NOMO-1 treated with DMSO at 0.1 percent for 48 hours (cell line): ENCODE measurements at regions not wholly inside any gene's neighbourhood (a gene's known extent, or its start where the extent isn't known, plus 50 kb on each side); places are given as distances from the start of the nearest gene placed in this dataset.

Source experiments
- DNase-seq: peaks from one replicate; lab custom pipeline; 2025; ENCODE audit not compliant: unreplicated experiment; lab: John Stamatoyannopoulos, UW

DNA sequence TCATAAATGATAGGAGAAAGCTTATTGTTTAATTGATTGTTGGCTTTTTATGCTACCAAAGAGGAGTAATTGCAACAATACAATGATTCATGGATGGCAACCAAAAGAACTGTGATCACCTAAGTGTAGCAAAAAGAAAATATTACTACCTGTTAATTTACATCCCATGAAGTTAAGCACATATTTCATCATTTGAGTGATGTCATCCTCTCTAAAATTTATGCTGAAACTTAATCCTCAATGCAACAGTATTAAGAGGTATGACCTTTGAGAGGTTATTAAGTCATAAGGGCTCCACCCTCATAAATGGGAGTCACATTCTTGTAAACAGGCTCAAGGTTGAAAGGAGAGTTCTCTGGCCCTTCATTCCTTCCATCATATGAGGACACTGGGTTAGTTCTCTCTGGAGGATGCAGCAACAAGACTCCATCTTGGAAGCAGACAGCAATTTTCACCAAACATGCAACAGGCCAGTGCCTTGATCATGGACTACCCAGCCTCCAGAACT lies 190.6 kb upstream of the GRIK2 start:
- DNase-seq = no peak

DNA sequence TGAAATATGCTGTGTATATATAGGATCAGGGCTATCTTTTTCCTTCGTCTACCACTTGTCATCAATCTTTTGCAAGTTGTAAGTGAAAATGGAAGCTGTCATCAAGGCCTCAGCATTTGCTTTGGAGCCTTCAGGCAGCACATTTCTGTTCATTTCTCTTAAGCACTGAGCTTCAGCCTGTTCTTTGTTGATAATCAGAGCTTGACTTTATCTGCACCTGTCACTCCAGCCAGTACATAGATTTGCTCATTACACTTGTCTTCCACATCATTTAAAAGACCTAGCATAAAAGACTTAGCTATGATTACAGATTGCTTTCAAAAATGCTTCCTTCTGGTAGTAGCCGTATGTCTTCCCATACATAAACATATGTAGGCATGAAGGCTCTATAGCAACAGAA lies 189.8 kb upstream of the GRIK2 start:
- DNase-seq = no peak

DNA sequence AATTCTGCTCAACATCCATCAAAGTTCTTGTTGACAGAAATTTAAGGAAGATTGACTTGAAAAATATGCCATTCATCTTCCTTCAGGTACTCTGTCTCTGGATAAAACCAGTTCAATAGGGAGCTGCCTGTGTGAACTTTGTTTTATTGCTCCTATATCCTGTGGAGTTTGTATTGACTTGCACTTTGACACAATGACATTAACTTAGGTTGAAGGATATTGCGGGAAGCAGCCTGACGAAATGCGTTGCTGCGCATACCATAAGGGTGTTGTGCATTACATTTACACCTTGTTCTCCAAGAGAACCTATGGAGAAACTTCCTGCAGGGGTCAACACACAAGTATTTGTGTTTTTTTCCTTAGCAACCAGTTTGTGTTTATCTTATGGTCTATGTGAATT lies 185.4 kb upstream of the GRIK2 start:
- no peak for DNase-seq

DNA sequence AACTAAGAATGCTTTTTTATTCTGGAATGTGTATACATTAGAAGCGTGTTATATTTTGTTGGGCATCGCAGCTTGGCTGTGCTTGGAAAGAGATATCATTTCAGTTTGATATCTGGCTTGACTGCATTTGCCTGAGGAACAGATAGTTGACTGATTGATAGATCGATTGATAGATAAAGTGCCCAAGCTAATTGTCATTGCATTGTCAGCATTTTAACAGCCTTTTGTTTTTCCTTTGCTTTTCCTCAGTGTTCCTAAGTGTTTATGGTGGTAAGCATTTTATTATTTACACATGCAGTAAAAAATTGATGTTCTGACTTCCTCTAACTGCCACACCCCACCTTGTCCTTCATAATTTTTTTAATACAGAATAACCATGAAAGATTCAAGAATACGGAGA lies 180.9 kb upstream of the GRIK2 start:
- DNase-seq = no peak

DNA sequence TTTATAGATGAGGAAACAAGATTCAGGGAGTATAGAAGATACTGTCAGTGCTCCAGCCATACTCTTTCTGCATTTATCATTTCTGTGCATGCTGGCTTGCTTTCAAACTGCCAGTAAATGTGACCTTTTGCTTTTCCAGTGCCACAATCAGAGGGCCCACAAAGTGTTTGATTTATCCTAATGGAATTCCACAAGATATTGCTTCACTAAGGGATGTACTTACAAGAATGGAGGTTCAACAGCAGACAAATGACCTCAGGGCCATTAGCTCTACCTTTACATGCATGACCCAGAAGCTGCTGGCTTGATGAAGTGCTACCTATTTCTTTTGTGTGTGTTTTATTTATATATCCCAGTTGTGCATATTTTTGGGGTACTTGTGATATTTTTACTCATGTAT lies 171.5 kb upstream of the GRIK2 start:
- no peak for DNase-seq

DNA sequence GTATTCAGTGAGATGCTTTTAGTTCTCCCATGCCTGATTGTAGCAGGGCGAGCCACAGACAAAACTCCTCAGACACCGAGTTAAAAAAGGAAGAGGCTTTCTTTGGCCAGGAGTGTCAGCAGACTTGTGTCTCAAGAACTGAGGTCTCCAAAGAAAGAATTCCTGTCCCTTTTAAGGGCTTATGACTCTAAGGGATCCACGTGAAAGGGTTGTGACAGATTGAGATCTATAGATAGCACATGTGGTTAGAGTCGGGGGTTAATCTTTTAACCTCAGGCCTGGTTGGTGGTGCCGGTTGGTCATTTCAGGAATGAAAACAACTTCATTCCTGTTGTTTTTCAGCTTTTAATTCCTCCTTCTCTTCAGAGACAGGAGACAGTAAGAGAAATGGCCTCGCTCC lies 168.8 kb upstream of the GRIK2 start:
- no peak for DNase-seq

DNA sequence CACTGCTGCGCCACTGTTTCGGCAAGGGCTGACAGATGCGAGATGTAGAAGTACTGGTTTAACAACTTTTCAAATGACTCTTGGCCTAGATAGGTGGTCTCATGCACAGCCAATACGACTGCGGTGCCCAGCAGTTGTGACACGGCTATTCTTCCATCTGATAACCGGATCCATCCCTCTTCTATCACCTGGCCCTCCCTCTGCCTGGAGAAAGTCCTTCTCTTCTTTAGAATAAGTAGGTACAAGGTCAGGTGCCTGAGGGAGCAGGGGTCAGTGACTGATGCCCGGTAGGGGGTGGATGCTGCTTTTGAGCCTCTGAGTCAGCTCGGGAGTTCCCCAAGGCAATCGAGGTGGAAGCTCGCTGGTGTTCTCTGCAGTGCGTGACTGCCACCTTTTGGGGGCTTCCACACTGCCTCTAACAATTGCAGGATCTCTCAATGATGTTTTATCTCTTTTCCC lies 166.8 kb upstream of the GRIK2 start:
- no peak for DNase-seq

DNA sequence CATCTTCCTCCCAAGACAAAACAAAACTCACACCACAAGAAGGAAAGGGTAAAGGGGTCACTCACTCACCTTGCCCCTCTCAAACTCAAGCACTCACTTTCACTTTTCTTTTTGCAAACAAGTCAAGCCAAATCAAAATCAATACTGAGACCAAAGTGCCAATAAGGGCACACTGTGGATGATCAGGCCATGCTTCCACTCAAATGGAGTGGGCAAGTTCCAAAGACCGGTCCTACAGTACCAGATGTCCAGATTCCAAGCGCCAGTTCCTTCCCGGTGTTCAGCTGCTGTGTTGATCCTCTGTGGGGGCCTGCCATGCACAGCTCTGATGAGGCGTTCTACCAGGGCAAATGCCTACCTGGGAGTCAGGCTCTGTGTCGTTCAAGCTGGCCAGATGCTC lies 162.6 kb upstream of the GRIK2 start:
- DNase-seq = no peak

DNA sequence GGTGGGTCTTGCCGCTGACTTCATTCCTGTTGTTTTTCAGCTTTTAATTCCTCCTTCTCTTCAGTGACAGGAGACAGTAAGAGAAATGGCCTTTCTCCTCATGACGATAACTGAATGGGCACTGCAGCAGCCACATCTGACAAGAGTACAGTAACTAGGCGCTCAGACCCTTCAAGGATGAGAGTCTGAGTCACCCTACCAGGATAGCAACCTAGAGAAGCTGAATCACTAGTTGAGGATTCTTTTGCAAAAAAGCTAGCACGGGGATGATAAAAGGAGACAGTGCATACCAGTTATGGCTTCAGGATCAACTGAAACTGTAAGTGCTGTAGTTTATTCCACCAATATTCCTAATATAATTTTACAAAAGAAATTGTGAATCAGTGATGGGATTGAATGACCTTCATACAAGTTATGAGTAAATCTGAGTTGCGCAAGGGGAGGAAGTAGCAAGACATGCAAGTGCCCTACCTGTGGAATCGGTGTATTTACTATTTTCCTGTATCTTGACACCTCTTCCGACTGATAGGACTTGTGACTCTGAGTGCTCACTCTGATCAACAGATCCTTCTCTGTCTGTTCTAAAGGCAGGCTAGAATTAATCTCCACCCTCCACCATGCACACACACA lies 161.8 kb upstream of the GRIK2 start:
- DNase-seq = no peak

DNA sequence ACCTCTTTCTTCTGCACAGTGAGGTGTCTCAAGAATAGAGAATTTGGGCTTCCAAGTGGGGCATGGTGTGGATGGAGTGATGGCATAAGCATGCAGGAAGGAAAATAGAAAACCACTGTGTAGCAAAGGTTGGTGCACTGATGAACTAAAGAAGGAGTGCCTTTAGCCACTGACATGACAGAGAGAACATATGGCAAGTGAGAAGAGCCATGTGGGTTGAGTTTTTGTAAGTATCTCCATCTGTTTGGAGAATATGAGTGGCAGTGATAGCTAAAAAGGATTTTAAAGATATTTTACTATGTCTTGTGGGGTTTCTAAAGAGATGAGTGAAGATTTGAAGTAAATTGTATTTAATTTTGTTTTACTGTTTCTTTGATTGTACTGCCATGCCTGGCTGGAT lies 160.5 kb upstream of the GRIK2 start:
- no peak for DNase-seq

DNA sequence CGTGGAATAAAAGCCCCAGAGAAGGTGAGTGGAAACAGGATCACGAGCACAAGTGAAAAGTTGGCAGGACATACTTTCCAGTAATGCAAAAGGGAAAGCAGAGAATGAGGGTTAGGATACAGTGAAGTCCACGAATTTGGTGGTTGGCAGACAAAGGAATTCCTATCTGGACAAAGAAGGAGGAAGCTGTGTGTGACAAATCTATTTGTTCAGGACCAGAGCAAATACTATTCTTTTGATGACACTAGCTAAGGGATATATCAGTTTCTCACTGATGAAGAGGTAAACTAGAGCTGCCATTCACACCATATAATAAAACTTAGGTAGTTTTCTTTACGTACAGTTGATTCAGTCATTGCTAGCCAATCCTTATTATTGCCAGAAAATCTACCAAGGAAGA lies 156.8 kb upstream of the GRIK2 start:
- DNase-seq = no peak

DNA sequence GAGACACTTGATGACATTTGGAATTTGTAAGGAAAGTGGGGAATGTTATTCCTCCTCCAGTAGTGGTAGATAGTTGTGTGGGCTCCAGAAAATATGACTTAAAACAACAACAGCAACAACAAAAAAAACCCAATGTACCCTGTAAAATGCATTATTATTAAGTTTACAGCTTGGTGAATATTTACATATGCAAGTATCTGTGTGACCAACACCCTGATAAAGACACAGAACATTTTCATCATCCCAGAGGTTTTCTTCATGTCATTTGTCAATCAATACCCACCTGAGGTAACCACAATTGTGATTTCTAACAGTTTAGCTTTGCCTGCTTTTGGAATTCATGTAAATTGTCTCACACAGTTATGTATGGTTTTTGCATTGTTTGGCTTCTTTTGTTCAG lies 152.1 kb upstream of the GRIK2 start:
- no peak for DNase-seq

DNA sequence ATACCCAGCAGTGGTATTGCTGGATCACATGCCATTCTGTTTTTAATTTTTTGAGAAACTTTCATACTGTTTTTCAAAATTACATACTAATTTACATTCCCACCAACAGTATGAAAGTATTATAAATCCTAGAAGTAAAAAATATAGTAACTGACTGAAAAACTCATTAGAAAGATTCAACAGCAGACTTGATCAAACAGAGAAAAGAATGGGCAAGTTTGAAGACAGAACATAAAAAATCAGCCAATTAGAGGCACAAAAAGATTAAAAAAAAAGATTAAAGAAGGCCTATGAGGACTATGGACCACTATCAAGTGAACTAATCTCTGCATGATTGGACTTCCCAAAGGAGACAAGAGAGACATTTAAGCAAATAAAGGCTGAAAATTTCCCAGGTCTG lies 144.0 kb upstream of the GRIK2 start:
- no peak for DNase-seq

DNA sequence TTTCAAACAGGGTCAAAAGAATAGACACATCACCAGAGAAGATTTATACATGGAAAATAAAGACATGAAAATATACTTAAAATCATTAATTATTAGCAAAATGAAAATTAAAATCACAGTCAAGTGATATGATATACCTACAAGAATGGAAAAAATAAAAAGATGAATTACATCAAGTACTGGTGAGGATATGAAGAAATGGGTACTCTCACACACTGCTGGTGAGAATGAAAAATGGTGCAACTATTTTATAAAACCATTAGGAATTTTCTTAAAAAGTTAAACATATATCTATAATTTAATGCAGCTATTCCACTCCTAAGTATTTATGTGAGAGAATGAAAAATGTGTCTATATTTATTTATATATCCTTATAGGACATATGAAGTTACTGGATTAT lies 136.3 kb upstream of the GRIK2 start:
- DNase-seq = no peak

DNA sequence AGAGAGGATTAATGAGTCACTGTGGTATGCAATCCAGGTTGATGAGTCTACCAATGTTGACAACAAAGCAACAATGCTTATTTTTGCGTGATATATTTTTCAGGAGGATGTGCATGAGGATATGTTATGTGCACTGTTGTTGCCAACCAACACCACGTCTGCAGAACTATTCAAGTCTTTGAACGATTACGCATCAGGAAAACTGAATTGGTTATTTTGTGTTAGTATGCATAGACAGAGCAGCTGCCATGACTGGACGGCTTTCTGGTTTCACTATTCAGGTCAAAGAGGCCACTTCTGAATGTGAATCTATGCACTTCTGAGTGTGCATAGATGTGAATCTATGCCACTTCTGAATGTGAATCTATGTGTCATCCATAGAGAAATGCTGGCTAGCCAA lies 134.0 kb upstream of the GRIK2 start:
- DNase-seq = no peak

DNA sequence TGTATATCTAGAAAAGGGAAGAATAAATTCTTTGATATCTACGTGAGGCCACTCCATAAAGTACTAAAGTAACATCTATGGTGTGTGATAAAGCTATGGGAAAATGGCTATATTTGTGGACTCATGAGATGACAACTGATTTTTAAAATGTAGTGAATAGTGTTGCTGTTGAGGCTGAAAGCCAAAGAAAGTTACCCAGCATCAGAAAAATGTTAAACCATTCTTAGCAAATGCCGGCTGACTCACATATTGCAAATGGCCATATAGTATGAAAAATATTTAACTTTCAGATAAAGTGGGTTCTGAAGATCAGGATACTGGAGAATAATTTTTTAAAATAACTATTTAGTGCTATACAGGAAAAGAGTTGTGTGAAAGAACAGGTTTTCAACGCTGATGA lies 129.9 kb upstream of the GRIK2 start:
- no peak for DNase-seq

DNA sequence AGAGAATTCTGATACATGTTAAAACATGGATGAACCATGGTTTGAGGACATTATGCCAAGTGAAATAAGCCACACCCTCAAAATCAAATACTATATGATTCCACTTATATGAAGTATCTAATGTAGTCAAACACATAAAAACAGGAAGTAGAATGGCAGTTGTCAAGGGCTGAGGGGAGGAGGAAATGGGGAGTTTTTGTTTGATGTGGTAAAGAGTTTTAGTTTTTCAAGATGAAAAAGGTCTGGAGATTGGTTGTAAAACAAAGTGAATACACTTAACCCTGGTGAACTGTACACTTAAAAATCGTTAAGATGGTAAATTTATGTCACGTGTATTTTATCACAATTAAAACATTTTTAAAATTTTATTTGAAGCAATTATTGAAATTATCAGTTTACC lies 127.4 kb upstream of the GRIK2 start:
- DNase-seq = no peak

DNA sequence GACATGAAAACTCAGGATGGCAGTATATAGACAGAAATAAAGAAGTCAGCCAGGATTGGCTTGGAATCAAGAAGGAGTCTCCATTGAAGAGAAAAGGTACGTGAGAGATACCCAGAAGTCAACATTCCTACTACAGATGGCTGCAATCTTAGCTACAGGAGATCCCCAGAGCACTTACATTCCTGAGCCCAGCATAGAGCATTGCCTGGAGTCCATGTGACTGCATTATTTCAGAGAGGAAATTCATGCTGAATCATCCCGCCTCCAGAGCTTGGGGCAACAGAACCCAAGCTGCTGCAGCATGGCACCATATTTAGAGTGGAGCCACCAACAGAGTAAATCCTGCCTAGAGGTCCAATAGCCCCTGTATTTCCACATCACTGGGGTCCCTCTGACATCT lies 125.0 kb upstream of the GRIK2 start:
- no peak for DNase-seq

DNA sequence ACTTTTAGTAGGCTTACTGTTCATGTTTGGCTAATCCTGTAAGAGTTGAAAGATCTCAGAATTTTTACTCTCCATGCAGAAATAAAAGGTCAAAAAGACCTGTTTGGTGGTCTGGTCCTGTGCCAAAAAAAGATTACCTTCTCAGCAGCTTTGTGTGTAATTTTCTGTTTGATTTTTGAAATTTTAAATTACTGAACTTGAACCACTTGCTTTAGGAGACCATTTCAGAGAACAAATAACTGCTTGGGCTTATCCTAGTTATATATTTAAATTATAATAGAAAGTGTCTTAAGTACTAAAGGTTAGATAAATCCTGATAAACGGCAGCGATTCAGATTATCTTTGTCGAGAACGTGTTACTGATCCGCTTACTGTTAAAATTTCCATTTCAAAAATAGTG lies 118.3 kb upstream of the GRIK2 start:
- no peak for DNase-seq

DNA sequence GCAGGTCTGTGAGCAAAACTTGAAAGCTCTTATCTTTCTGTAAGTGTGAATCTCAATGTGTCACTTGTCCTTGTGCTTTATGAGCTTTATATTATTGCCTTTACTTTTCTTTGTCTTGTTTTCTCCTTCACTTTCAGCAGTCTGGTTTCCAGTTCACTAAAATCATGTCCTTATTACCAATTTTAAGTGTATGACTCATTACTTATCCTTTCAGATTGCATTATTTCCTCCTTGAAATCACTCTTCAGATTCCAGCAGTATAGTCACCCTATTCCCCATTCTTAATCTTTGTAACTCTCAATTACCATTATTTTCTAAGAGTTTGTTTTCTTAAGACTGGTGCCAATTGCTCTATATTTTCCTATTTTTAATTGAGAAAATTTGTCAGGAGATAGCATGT lies 117.4 kb upstream of the GRIK2 start:
- DNase-seq = no peak

DNA sequence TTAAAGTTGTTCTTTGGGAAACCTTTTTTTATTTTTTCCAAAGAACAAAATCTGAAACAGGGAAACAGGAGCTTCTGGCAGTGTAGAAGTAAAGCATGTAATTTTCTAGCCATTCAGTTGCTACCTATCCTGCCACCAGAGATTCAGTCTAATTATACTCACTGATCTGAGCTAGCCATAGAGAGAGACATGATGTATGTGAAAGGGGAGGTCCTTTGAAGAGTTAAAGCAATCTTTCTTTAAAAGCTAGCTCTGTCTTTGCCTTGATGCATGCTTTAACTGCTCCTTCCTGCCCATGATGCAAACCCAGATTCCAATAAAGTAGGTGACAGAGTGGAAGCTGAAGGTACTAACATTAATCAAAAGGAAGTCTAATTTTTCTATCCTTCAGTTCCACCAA lies 114.1 kb upstream of the GRIK2 start:
- no peak for DNase-seq

DNA sequence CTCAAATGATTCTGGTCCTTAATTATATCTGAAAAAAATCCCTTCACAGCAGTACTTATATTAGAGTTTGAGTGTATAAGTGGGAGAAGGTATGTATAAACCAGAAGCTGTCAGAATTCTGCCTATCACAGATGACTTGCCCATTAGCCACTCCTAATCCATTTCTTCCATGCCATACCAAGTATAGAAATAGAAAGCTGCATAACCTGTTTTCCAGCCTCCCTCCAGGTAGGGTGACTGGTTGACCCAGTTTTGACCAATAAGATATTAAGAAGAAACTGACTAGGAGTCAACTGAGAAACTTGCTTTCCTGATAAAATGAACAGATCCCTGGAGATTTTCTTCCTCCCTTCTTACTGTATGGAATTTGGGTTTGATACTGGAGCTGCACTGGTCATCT lies 112.2 kb upstream of the GRIK2 start:
- DNase-seq = no peak

DNA sequence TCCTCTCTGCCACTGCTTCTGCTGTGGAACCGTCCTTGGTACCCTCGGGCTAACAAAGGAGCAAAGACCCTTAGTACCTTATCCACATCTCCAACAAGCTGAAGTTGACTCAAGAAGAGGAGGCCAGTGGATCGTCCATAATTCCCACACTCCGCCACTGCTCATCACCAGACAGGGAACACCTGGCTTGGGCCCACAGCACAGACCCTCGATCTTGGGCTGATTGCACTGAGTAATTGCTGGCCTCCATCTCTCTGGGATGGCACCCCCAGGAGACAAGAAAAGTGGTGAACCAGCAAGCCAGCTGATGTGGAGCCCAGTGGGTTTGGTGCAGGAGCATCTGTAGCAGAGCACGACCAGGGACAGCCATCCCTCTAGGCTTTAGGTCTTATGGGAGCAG lies 109.4 kb upstream of the GRIK2 start:
- DNase-seq = no peak

DNA sequence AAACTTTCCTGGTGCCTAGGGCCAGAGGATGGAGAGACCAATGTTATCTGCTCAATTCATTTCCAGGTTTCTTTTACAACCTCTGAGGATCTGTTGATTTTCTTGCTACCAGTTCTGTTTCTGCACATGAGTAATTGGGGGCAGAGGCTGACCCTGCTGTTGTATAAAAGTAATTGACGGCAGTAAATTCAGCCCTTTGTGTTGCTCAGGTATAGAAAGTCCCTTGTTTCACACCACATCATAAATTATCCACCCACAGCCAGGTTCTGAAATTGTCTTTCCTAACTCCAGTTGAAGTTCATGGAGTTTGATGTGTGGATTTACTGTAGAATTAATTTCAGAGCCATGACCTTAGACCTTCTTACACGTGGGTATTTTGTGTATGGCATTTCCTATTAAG lies 107.4 kb upstream of the GRIK2 start:
- DNase-seq = no peak
